Keratinocyte (primary cell): ENCODE measurements at regions not wholly inside any gene's neighbourhood (a gene's known extent, or its start where the extent isn't known, plus 50 kb on each side); places are given as distances from the start of the nearest gene placed in this dataset.
A peak's percentile ranks its signal among the peaks of the same experiment; 100 is the strongest.

ENCODE experiments used
- DNase-seq: peaks from one replicate; pipeline ENCODE4 v3.0.0-alpha.2; 2011; ENCODE audit warnings: low read depth, missing footprints, low spot score
- FAIRE-seq: peaks from 2 replicates; lab custom pipeline; 2011; peaks lifted over from hg19 to GRCh38; lab: Jason Lieb, UNC
- H2AFZ ChIP-seq: 2 replicates; pipeline ENCODE4 v1.6.0; 2012; ENCODE audit warnings: low read length, control low read depth, inconsistent platforms; ENCODE audit not compliant: control insufficient read depth
- H3K27ac ChIP-seq: 2 replicates; pipeline ENCODE4 v1.5.1; 2011; ENCODE audit warnings: low read length; ENCODE audit not compliant: control insufficient read depth, insufficient read depth
- H3K27me3 ChIP-seq: 3 replicates; pipeline ENCODE4 v1.6.0; 2011; ENCODE audit warnings: low read length; ENCODE audit not compliant: control insufficient read depth, insufficient read depth; ENCODE audit errors: extremely low read depth
- H3K36me3 ChIP-seq, 2 experiments: 2 replicates in 1 of 2; 3 replicates in 1 of 2; pipeline ENCODE4 v1.5.1; 2011; ENCODE audit warnings: low read length in 2 of 2, mild to moderate bottlenecking in 1 of 2; ENCODE audit not compliant: control insufficient read depth in 2 of 2, insufficient read depth in 2 of 2; ENCODE audit errors: extremely low read depth in 1 of 2
- H3K4me1 ChIP-seq: 3 replicates; pipeline ENCODE4 v1.5.1; 2011; ENCODE audit warnings: low read length; ENCODE audit not compliant: control insufficient read depth, insufficient read depth; ENCODE audit errors: extremely low read depth
- H3K4me2 ChIP-seq: 3 replicates; pipeline ENCODE4 v1.6.0; 2011; ENCODE audit warnings: low read depth, low read length; ENCODE audit not compliant: control insufficient read depth, insufficient read depth; ENCODE audit errors: extremely low read depth
- H3K4me3 ChIP-seq, 3 experiments: fragments of 200-600 bp in 1 of 3; sonication (generic) in 1 of 3; 2 replicates in 2 of 3; 3 replicates in 1 of 3; pipeline ENCODE4 v1.5.1; 2011 to 2016; ENCODE audit warnings: low read length in 3 of 3, mild to moderate bottlenecking in 3 of 3, control low read depth in 2 of 3, inconsistent platforms in 1 of 3, low read depth in 1 of 3, mixed read lengths in 1 of 3, mixed run types in 1 of 3, moderate library complexity in 1 of 3; ENCODE audit not compliant: control insufficient read depth in 2 of 3, insufficient read depth in 2 of 3; ENCODE audit errors: extremely low read depth in 1 of 3
- H3K79me2 ChIP-seq: 2 replicates; pipeline ENCODE4 v1.6.0; 2012; ENCODE audit warnings: low read length; ENCODE audit not compliant: control insufficient read depth, insufficient read depth
- H3K9ac ChIP-seq: 3 replicates; pipeline ENCODE4 v1.6.0; 2011; ENCODE audit warnings: low read length; ENCODE audit not compliant: control insufficient read depth, insufficient read depth; ENCODE audit errors: extremely low read depth
- H3K9me1 ChIP-seq: 3 replicates; pipeline ENCODE4 v1.6.0; 2011; ENCODE audit warnings: low read length; ENCODE audit not compliant: control insufficient read depth, insufficient read depth; ENCODE audit errors: extremely low read depth
- H3K9me3 ChIP-seq: 2 replicates; pipeline ENCODE4 v1.5.1; 2012; ENCODE audit warnings: low read depth, low read length; ENCODE audit not compliant: control insufficient read depth
- H4K20me1 ChIP-seq: 3 replicates; pipeline ENCODE4 v1.6.0; 2011; ENCODE audit warnings: low read length; ENCODE audit not compliant: control insufficient read depth, insufficient read depth; ENCODE audit errors: extremely low read depth
- EZH2 ChIP-seq: IDR thresholded peaks from one replicate; pipeline ENCODE4 v1.6.1; 2012; ENCODE audit warnings: inconsistent platforms, mild to moderate bottlenecking, low read length, moderate library complexity
- dilution Hi-C: fragments of 300-500 bp; cut with MboI; formaldehyde crosslinking; loops from one replicate; pipeline ENCODE4 v1.7.0; 2020; ENCODE audit warnings: low sequenced_read_pairs; ENCODE audit not compliant: extremely low pct_ligation_motif_present
- TF ChIP-seq, protein P1 (sequence below), 3 experiments: IDR thresholded peaks in 1 of 3; conservative IDR thresholded peaks in 1 of 3; optimal IDR thresholded peaks in 1 of 3; 2 replicates in 2 of 3; 3 replicates in 1 of 3; pipeline versions ENCODE3 to v1.5.1; 2011; ENCODE audit warnings: low read length in 3 of 3, mild to moderate bottlenecking in 3 of 3, moderate library complexity in 2 of 3, control low read depth in 1 of 3, inconsistent platforms in 1 of 3; ENCODE audit not compliant: insufficient read depth in 2 of 3; ENCODE audit errors: extremely low read depth in 1 of 3

DNA sequence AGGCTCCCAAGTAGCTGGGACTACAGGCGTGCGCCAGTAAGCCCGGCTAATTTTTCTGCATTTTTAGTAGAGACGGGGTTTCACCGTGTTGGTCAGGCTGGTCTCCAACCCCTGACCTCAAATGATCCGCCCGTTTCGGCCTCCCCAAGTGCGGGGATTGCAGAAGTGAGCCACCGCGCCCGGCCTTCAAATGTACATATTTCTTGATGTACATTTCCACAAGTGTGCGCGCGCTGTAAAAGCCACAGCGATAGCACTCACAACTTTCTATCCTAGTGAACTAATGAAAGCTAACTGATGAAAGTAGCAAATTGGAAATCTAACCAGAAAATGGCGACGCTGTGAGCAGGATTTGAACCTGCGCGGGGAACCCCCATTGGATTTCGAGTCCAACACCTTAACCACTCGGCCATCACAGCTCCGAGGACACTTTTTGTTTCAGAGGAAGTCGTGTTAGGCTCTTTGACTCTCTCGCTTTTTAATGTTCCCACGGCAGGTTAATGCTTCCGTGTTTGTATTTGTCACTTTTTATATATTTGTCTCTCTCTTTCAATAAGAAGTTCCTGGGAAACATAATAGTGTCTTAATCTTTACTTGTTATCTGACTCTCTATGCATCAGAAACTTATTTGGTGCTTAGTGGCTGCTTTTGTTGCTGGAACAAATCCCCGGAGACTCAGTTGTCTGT, 199.4 kb upstream of the ZNF184 start:
- Histone ChIP-seq H3K9ac (peak overlapping the region; percentile 2), H3K79me2 (no peaks in the 10 kb centered on the region), H3K27me3 (no peaks in the 10 kb centered on the region), H3K4me2 (peak overlapping the region; percentile 91), H4K20me1 (no peaks in the 10 kb centered on the region), H3K27ac (peak overlapping the region; percentile 4), H3K9me3 (no peaks in the 10 kb centered on the region), H2AFZ (peak overlapping the region; percentile 24), H3K9me1 (no peaks in the 10 kb centered on the region), H3K4me3 (peak overlapping the region; percentile 27 to 67 (median 48)), H3K36me3 (no peaks in the 10 kb centered on the region), H3K4me1 (peaks cover 22% of the 10 kb centered on the region)
- DNase-seq (peak; percentile 58), FAIRE-seq (peak; percentile 56)
- dilution Hi-C loops, result no loop called here
- no peak for TF ChIP-seq EZH2
- TF ChIP-seq, protein P1, sequence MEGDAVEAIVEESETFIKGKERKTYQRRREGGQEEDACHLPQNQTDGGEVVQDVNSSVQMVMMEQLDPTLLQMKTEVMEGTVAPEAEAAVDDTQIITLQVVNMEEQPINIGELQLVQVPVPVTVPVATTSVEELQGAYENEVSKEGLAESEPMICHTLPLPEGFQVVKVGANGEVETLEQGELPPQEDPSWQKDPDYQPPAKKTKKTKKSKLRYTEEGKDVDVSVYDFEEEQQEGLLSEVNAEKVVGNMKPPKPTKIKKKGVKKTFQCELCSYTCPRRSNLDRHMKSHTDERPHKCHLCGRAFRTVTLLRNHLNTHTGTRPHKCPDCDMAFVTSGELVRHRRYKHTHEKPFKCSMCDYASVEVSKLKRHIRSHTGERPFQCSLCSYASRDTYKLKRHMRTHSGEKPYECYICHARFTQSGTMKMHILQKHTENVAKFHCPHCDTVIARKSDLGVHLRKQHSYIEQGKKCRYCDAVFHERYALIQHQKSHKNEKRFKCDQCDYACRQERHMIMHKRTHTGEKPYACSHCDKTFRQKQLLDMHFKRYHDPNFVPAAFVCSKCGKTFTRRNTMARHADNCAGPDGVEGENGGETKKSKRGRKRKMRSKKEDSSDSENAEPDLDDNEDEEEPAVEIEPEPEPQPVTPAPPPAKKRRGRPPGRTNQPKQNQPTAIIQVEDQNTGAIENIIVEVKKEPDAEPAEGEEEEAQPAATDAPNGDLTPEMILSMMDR (optimal IDR thresholded peaks at IDR 0.05 in 1 of 3, IDR thresholded peaks at IDR 0.05 in 1 of 3, conservative IDR thresholded peaks at IDR 0.05 in 1 of 3; ENCODE audit: extremely low read depth in 1 of 3, insufficient read depth in 2 of 3, low read length in 3 of 3), result no peak

- TF ChIP-seq, protein P1 (optimal IDR thresholded peaks at IDR 0.05 in 1 of 3, IDR thresholded peaks at IDR 0.05 in 1 of 3, conservative IDR thresholded peaks at IDR 0.05 in 1 of 3; ENCODE audit: extremely low read depth in 1 of 3, insufficient read depth in 2 of 3, low read length in 3 of 3), result no peak
- TF ChIP-seq EZH2, result no peak
- dilution Hi-C loops, result no loop called here
- FAIRE-seq (no peak), DNase-seq (no peak)
- Histone ChIP-seq H3K27ac (no peak overlapping the region), H3K27me3 (no peaks in the 10 kb centered on the region), H3K36me3 (no peaks in the 10 kb centered on the region), H3K9me3 (no peaks in the 10 kb centered on the region), H3K9ac (no peak overlapping the region), H3K4me2 (peak overlapping the region; percentile 91), H3K4me1 (peaks cover 22% of the 10 kb centered on the region), H3K4me3 (peak overlapping the region in 2 of 3 experiments; percentile 4 to 63), H2AFZ (peak overlapping the region; percentile 50), H4K20me1 (no peaks in the 10 kb centered on the region), H3K9me1 (no peaks in the 10 kb centered on the region), H3K79me2 (no peaks in the 10 kb centered on the region)
These were observed 196.9 kb upstream of the ZNF184 start for GRCh38 chr6:27669624-27670301.
